SK-N-SH (cell line): ENCODE measurements at regions not wholly inside any gene's neighbourhood (a gene's known extent, or its start where the extent isn't known, plus 50 kb on each side); places are given as distances from the start of the nearest gene placed in this dataset.

Experiments used
- CTCF ChIA-PET: fragments of 300-600, 350-600 bp; formaldehyde crosslinking; extraction: SDS; loops from one replicate; lab custom pipeline; 2021; lab: Yijun Ruan, JAX
- POLR2A ChIA-PET: fragments of 350-600 bp; sonication (Branson Sonifier 250); formaldehyde crosslinking; extraction: SDS; loops from one replicate; lab custom pipeline; 2020; ENCODE audit warnings: antibody characterized with exemption, inconsistent platforms; lab: Yijun Ruan, JAX
- DNase-seq: peaks from one replicate; pipeline ENCODE4 v3.0.0; 2012
- H2AFZ ChIP-seq: fragments of 200-600 bp; sonication (generic); 2 replicates; pipeline ENCODE4 v1.8.1; 2016; ENCODE audit warnings: antibody characterized with exemption, mild to moderate bottlenecking, low read depth
- H3F3A ChIP-seq: fragments of 200-600 bp; sonication (generic); replicated peaks from 2 replicates; pipeline ENCODE3; 2016; ENCODE audit warnings: antibody characterized with exemption, mild to moderate bottlenecking; ENCODE audit not compliant: insufficient read depth
- H3K27ac ChIP-seq, 2 experiments: fragments of 200-500 bp in 1 of 2; fragments of 200-600 bp in 1 of 2; sonication (Bioruptor generic) in 1 of 2; sonication (generic), shearing (Covaris generic) in 1 of 2; 2 replicates each; pipeline versions ENCODE4 v1.5.1 to v1.6.1; 2014 to 2016; ENCODE audit warnings: low read depth in 2 of 2, inconsistent platforms in 1 of 2, low read length in 1 of 2, mild to moderate bottlenecking in 1 of 2, mixed read lengths in 1 of 2
- H3K27me3 ChIP-seq: fragments of 200-600 bp; sonication (generic), shearing (Covaris generic); 2 replicates; pipeline ENCODE4 v1.6.1; 2016; ENCODE audit warnings: mixed run types; ENCODE audit not compliant: insufficient read depth
- H3K36me3 ChIP-seq, 2 experiments: fragments of 200-500 bp in 1 of 2; fragments of 200-600 bp in 1 of 2; sonication (Bioruptor generic) in 1 of 2; sonication (generic) in 1 of 2; replicated peaks in 1 of 2; 2 replicates each; pipeline versions ENCODE3 to v1.5.1; 2014 to 2016; ENCODE audit warnings: low read length in 1 of 2, mild to moderate bottlenecking in 1 of 2; ENCODE audit not compliant: insufficient read depth in 2 of 2, control insufficient read depth in 1 of 2
- H3K4me1 ChIP-seq, 2 experiments: fragments of 200-500 bp in 1 of 2; fragments of 200-600 bp in 1 of 2; sonication (Bioruptor generic) in 1 of 2; sonication (generic), shearing (Covaris generic) in 1 of 2; 2 replicates each; pipeline versions ENCODE4 v1.5.1 to v1.6.1; 2014 to 2016; ENCODE audit warnings: low read depth in 1 of 2, low read length in 1 of 2, mixed run types in 1 of 2; ENCODE audit not compliant: insufficient read depth in 2 of 2, control insufficient read depth in 1 of 2
- H3K4me2 ChIP-seq: fragments of 200-600 bp; sonication (generic), shearing (Covaris generic); 2 replicates; pipeline ENCODE4 v1.6.1; 2017; ENCODE audit warnings: mixed run types
- H3K4me3 ChIP-seq, 2 experiments: fragments of 200-500 bp in 1 of 2; fragments of 200-600 bp in 1 of 2; sonication (Bioruptor generic) in 1 of 2; sonication (generic), shearing (Covaris generic) in 1 of 2; 2 replicates each; pipeline versions ENCODE4 v1.5.1 to v1.8.1; 2014 to 2016; ENCODE audit warnings: low read depth in 2 of 2, inconsistent platforms in 1 of 2, low read length in 1 of 2, mild to moderate bottlenecking in 1 of 2, mixed read lengths in 1 of 2, moderate library complexity in 1 of 2
- H3K79me2 ChIP-seq: fragments of 200-600 bp; sonication (generic); 2 replicates; pipeline ENCODE4 v1.8.1; 2017; ENCODE audit warnings: mild to moderate bottlenecking; ENCODE audit not compliant: insufficient read depth
- H3K9ac ChIP-seq: fragments of 200-600 bp; sonication (generic); 2 replicates; pipeline ENCODE4 v1.6.1; 2017; ENCODE audit warnings: mixed run types
- H3K9me2 ChIP-seq: fragments of 200-600 bp; sonication (generic); 2 replicates; pipeline ENCODE4 v1.6.1; 2017; ENCODE audit warnings: mixed run types
- H3K9me3 ChIP-seq: fragments of 200-600 bp; sonication (generic); 2 replicates; pipeline ENCODE4 v1.6.1; 2017; ENCODE audit warnings: mixed run types, mild to moderate bottlenecking, moderate library complexity
- H4K20me1 ChIP-seq: fragments of 200-600 bp; sonication (generic); 2 replicates; pipeline ENCODE4 v1.6.1; 2017; ENCODE audit warnings: mild to moderate bottlenecking, mixed run types; ENCODE audit not compliant: insufficient read depth
- EZH2phosphoT487 ChIP-seq: fragments of 200-600 bp; sonication (generic); IDR thresholded peaks from 2 replicates; pipeline ENCODE4 v1.6.1; 2017; ENCODE audit warnings: low read depth, mixed run types, mild to moderate bottlenecking, antibody characterized with exemption, moderate library complexity, borderline replicate concordance
- GABPA ChIP-seq: IDR thresholded peaks from 2 replicates; pipeline ENCODE4 v1.4.0; 2012; ENCODE audit warnings: low read depth, mild to moderate bottlenecking
- GATA2 ChIP-seq: sonication (generic); formaldehyde crosslinking; IDR thresholded peaks from 2 replicates; pipeline ENCODE4 v1.5.0; 2020; ENCODE audit warnings: mild to moderate bottlenecking, missing genetic modification reagents
- MEF2A ChIP-seq: IDR thresholded peaks from 2 replicates; pipeline ENCODE4 v1.4.0; 2012; ENCODE audit warnings: low read depth, borderline replicate concordance
- NFIC ChIP-seq: IDR thresholded peaks from 2 replicates; pipeline ENCODE4 v1.4.0; 2012; ENCODE audit warnings: borderline replicate concordance
- RFX5 ChIP-seq: IDR thresholded peaks from 2 replicates; pipeline ENCODE4 v1.6.1; 2012; ENCODE audit warnings: mild to moderate bottlenecking, improper control_type of control experiment, low read length
- SMC3 ChIP-seq: IDR thresholded peaks from 2 replicates; pipeline ENCODE4 v1.6.1; 2012; ENCODE audit warnings: low read depth, low read length, improper control_type of control experiment
- TAF1 ChIP-seq: IDR thresholded peaks from 2 replicates; pipeline ENCODE4 v1.6.1; 2012; ENCODE audit warnings: low read depth, mild to moderate bottlenecking, low read length, moderate library complexity, borderline replicate concordance
- USF1 ChIP-seq: IDR thresholded peaks from 2 replicates; pipeline ENCODE4 v1.4.0; 2012; ENCODE audit warnings: low read depth, borderline replicate concordance
- USF2 ChIP-seq: fragments of 150-350 bp; IDR thresholded peaks from 2 replicates; pipeline ENCODE4 v1.6.1; 2017; ENCODE audit warnings: antibody characterized with exemption, low read length, low read depth, borderline replicate concordance
- ZBTB33 ChIP-seq: IDR thresholded peaks from 2 replicates; pipeline ENCODE4 v1.4.0; 2012; ENCODE audit warnings: low read depth, borderline replicate concordance
- WGBS: methylation state at CpG from one replicate; pipeline ENCODE4 v1.1.6; 2017; ENCODE audit warnings: low lambda C conversion rate; 5-methylcytosine and 5-hydroxymethylcytosine counted together
- TF ChIP-seq, protein P1 (sequence below): IDR thresholded peaks from 2 replicates; pipeline ENCODE4 v1.4.0; 2012; ENCODE audit warnings: low read depth
- TF ChIP-seq, protein P2 (sequence below): fragments of 150-350 bp; IDR thresholded peaks from 2 replicates; pipeline ENCODE4 v1.6.1; 2016; ENCODE audit warnings: mild to moderate bottlenecking, low read depth, low read length

GRCh38 chr14:27190296-27190695 lies 592.5 kb upstream of the NOVA1 start:
- Histone ChIP-seq H3F3A (no peaks in the 10 kb centered on the region), H2AFZ (no peak overlapping the region)
- TF ChIP-seq, protein P1, sequence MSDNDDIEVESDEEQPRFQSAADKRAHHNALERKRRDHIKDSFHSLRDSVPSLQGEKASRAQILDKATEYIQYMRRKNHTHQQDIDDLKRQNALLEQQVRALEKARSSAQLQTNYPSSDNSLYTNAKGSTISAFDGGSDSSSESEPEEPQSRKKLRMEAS, result no peak
- TF ChIP-seq GATA2 (CRISPR knock-in tag) (no peak), USF1 (no peak), GABPA (no peak), SMC3 (no peak), EZH2phosphoT487 (no peak), RFX5 (no peak)
- TF ChIP-seq, protein P2, sequence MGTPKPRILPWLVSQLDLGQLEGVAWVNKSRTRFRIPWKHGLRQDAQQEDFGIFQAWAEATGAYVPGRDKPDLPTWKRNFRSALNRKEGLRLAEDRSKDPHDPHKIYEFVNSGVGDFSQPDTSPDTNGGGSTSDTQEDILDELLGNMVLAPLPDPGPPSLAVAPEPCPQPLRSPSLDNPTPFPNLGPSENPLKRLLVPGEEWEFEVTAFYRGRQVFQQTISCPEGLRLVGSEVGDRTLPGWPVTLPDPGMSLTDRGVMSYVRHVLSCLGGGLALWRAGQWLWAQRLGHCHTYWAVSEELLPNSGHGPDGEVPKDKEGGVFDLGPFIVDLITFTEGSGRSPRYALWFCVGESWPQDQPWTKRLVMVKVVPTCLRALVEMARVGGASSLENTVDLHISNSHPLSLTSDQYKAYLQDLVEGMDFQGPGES, result no peak

GRCh38 chr14:27199272-27199671 lies 601.4 kb upstream of the NOVA1 start:
- Histone ChIP-seq H3K9me2 (no peaks in the 10 kb centered on the region), H3K4me2 (no peak overlapping the region), H3K9me3 (no peaks in the 10 kb centered on the region), H3K27me3 (no peaks in the 10 kb centered on the region), H3K27ac (no peak overlapping the region), H3K4me1 (no peaks in the 10 kb centered on the region), H3K36me3 (no peaks in the 10 kb centered on the region), H3K79me2 (no peaks in the 10 kb centered on the region), H3K9ac (no peak overlapping the region), H4K20me1 (no peaks in the 10 kb centered on the region), H3K4me3 (no peak overlapping the region), H3F3A (no peaks in the 10 kb centered on the region), H2AFZ (no peak overlapping the region)
- DNase-seq, result no peak
- CTCF ChIA-PET, result no interaction called here
- TF ChIP-seq USF1 (no peak), ZBTB33 (no peak), MEF2A (no peak), RFX5 (no peak), USF2 (no peak), TAF1 (no peak), NFIC (no peak), EZH2phosphoT487 (no peak), GATA2 (CRISPR knock-in tag) (no peak)
- POLR2A ChIA-PET, result no interaction called here
- WGBS, result 39% methylated on average over 1 of the region's 2 CpGs

More at GRCh38 chr14:27190296-27190695, 592.5 kb upstream of the NOVA1 start:
- 26% methylated on average over 1 of the region's 1 CpG for WGBS
- H3K4me3 ChIP-seq, result no peak overlapping the region
- H3K9ac ChIP-seq, result no peak overlapping the region
- no peak overlapping the region for H3K27ac ChIP-seq
- no peak for DNase-seq
- no peaks in the 10 kb centered on the region for H3K4me1 ChIP-seq
- no peaks in the 10 kb centered on the region for H4K20me1 ChIP-seq
- no peaks in the 10 kb centered on the region for H3K79me2 ChIP-seq
- POLR2A ChIA-PET, result no interaction called here
- no peaks in the 10 kb centered on the region for H3K36me3 ChIP-seq
- no peaks in the 10 kb centered on the region for H3K27me3 ChIP-seq
- H3K9me2 ChIP-seq, result no peaks in the 10 kb centered on the region; the same call in 1 of the 2 replicates
- no peaks in the 10 kb centered on the region for H3K9me3 ChIP-seq
- CTCF ChIA-PET, result no interaction called here
- H3K4me2 ChIP-seq, result no peak overlapping the region
